ENCODE measurements at regions not wholly inside any gene's neighbourhood (a gene's known extent, or its start where the extent isn't known, plus 50 kb on each side); places are given as distances from the start of the nearest gene placed in this dataset.

DNA sequence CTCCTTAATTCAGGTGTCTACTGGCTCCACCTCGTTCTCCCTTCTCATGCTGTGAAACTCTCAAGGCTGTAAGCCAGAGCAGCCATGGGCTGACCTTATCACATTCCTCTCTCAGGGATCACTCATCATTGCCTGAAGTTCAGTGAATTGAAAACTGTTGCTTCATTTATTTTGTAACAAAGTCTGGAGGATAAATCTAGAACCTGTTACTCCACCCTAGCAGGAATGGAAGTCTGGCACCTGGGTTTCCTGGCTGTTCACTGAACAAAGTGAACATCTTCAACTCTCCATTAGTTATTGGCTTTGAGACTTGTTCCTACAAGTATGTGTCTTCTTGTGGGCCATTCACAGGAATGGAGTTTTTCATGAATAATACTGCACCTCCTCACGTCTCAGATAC lies 584.1 kb downstream of the PTPRU start:
- 6% methylated on average over 2 of the region's 2 CpGs for WGBS (ENCODE audit: missing lambda C conversion rate)
- no peak for ATAC-seq
- CTCF ChIA-PET: no interaction called here

DNA sequence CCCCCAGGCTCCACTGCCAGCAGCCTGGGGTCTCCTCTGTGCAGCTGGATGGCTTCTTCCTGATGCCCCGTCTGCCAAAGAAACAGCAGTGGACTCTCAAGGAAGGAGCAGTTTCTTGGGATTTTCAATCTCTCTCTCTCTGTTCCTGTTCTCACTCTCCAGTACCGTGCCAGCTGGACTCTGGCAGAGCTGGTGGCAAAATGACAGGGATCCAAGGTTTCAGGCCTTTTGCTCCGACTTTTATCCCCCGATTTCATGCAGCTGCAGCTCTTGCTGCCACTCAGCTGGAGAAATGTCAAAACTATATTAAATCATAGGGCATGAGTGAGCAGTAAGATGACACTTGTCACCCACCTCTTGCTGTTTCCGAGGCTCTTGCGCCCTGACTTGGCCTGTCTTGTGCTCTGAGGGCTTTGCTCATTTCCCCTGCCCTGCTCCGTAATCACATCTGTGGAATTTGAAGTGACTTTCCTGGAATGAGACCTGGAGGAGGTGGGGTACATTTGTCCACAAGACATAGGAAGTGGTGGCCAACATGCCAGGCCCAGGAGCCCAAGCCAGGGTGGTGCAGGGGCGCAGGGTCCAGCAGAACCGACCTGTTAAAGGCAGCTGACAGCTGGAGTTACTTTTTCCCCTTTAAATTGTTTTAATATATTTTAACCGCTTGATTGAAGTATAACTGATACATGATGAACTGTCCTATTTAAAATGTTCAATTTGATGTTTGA lies 576.2 kb downstream of the PTPRU start:
- Histone ChIP-seq H3K27ac (no peak overlapping the region), H3K4me1 (no peaks in the 10 kb centered on the region), H3K4me3 (no peak overlapping the region), H3K9me3 (no peaks in the 10 kb centered on the region), H3K4me2 (no peak overlapping the region)
- ChIA-PET CTCF (no interaction called here), POLR2A (no interaction called here)
- DNase-seq (ENCODE audit: low read depth in 1 of 2, low spot score in 1 of 2) (no peak), FAIRE-seq (no peak), ATAC-seq (no peak)
- 51% methylated on average over 10 of the region's 10 CpGs for WGBS (ENCODE audit: missing lambda C conversion rate)
- TF ChIP-seq HOXB5 (CRISPR knock-in tag; IDR thresholded peaks at IDR 0.05) (no peak), CHD2 (IDR thresholded peaks at IDR 0.05; ENCODE audit: low read length, partially characterized antibody) (no peak), CEBPB (IDR thresholded peaks at IDR 0.05) (no peak)

More for the DNA sequence above, 584.1 kb downstream of the PTPRU start:
- Histone ChIP-seq H3K27ac (no peak overlapping the region), H3K9me3 (no peaks in the 10 kb centered on the region; the same call in 2 of the 3 replicates), H3K4me1 (no peaks in the 10 kb centered on the region), H3K4me3 (no peak overlapping the region), H3K4me2 (no peak overlapping the region)
- FAIRE-seq (no peak), DNase-seq (ENCODE audit: low read depth in 1 of 2, low spot score in 1 of 2) (no peak)
- TF ChIP-seq RNF2 (IDR thresholded peaks at IDR 0.05; ENCODE audit: borderline replicate concordance, low read depth): no peak
- no peak for TF ChIP-seq HOXB13 (CRISPR knock-in tag; IDR thresholded peaks at IDR 0.05; ENCODE audit: low read depth)
- TF ChIP-seq FOSL2 (IDR thresholded peaks at IDR 0.05): no peak
- TF ChIP-seq FOSL2 (CRISPR knock-in tag; IDR thresholded peaks at IDR 0.05): no peak
- no peak for TF ChIP-seq PHF8 (IDR thresholded peaks at IDR 0.05; ENCODE audit: borderline replicate concordance, low read depth)
- no peak for TF ChIP-seq JUNB (IDR thresholded peaks at IDR 0.05)
- TF ChIP-seq, protein P1, sequence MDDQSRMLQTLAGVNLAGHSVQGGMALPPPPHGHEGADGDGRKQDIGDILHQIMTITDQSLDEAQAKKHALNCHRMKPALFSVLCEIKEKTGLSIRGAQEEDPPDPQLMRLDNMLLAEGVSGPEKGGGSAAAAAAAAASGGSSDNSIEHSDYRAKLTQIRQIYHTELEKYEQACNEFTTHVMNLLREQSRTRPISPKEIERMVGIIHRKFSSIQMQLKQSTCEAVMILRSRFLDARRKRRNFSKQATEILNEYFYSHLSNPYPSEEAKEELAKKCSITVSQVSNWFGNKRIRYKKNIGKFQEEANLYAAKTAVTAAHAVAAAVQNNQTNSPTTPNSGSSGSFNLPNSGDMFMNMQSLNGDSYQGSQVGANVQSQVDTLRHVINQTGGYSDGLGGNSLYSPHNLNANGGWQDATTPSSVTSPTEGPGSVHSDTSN (IDR thresholded peaks at IDR 0.05): no peak
- no peak for TF ChIP-seq ZSCAN20 (CRISPR knock-in tag; IDR thresholded peaks at IDR 0.05)
- no peak for TF ChIP-seq KDM1A (IDR thresholded peaks at IDR 0.05; ENCODE audit: low read depth)
- TF ChIP-seq CBX8 (IDR thresholded peaks at IDR 0.05): no peak
- TF ChIP-seq HOXA7 (CRISPR knock-in tag; IDR thresholded peaks at IDR 0.05): no peak
- no peak for TF ChIP-seq CHD4 (IDR thresholded peaks at IDR 0.05; ENCODE audit: borderline replicate concordance)
- no peak for TF ChIP-seq ZC3H11A (IDR thresholded peaks at IDR 0.05)
- TF ChIP-seq EHMT2 (IDR thresholded peaks at IDR 0.05; ENCODE audit: low read depth): no peak
- TF ChIP-seq JUN (IDR thresholded peaks at IDR 0.05): no peak
- no peak for TF ChIP-seq ESRRA (IDR thresholded peaks at IDR 0.05; ENCODE audit: borderline replicate concordance, low read length)
- POLR2A ChIA-PET: no interaction called here

DNA sequence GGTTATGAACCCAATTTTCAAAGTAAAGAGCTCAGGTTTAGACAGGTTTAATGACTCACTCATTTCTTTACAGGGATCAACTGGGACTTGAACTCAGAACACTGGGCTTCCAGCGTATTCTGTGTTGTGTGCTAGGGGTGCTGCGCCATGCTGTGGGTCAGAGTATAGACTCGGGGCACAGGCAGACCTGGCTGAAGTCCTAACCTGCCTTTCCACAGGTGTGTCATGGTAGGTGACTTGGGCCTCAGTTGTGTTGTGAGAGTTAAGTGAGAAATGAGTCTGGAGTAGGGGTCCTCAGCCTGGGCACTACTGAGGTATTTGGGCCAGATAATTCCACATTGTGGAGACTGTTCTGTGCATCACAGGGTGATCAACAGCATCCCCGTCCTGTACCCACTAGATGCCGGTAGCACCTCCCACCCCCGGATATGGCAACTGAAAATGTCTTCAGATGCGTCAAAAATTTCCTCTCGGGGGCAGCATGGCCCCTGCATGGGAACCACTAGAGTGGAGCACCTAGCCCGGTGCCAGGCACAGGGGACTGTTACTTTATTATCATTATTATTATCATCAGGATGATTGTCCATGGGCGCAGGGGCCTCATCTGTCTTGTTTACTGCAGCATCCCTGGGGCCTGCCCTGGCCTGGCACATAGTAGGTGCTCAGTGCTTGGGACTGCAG lies 575.5 kb downstream of the PTPRU start:
- no peak overlapping the region for H3K27ac ChIP-seq
- TF ChIP-seq RNF2 (IDR thresholded peaks at IDR 0.05; ENCODE audit: borderline replicate concordance, low read depth): no peak
- TF ChIP-seq MYC (IDR thresholded peaks at IDR 0.05; ENCODE audit: borderline replicate concordance, low read length): no peak
- TF ChIP-seq MAFK (IDR thresholded peaks at IDR 0.05; ENCODE audit: partially characterized antibody): no peak
- TF ChIP-seq KDM5A (IDR thresholded peaks at IDR 0.05): no peak
- TF ChIP-seq, protein P2, sequence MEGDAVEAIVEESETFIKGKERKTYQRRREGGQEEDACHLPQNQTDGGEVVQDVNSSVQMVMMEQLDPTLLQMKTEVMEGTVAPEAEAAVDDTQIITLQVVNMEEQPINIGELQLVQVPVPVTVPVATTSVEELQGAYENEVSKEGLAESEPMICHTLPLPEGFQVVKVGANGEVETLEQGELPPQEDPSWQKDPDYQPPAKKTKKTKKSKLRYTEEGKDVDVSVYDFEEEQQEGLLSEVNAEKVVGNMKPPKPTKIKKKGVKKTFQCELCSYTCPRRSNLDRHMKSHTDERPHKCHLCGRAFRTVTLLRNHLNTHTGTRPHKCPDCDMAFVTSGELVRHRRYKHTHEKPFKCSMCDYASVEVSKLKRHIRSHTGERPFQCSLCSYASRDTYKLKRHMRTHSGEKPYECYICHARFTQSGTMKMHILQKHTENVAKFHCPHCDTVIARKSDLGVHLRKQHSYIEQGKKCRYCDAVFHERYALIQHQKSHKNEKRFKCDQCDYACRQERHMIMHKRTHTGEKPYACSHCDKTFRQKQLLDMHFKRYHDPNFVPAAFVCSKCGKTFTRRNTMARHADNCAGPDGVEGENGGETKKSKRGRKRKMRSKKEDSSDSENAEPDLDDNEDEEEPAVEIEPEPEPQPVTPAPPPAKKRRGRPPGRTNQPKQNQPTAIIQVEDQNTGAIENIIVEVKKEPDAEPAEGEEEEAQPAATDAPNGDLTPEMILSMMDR (IDR thresholded peaks at IDR 0.05): no peak
- TF ChIP-seq SMC3 (IDR thresholded peaks at IDR 0.05): no peak
- TF ChIP-seq ZSCAN20 (CRISPR knock-in tag; IDR thresholded peaks at IDR 0.05): no peak
- TF ChIP-seq, protein P3, sequence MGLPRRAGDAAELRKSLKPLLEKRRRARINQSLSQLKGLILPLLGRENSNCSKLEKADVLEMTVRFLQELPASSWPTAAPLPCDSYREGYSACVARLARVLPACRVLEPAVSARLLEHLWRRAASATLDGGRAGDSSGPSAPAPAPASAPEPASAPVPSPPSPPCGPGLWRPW (IDR thresholded peaks at IDR 0.05): no peak
- no peak for TF ChIP-seq FOXS1 (CRISPR knock-in tag; IDR thresholded peaks at IDR 0.05)
- TF ChIP-seq TP53 (CRISPR knock-in tag; IDR thresholded peaks at IDR 0.05): no peak
- H3K9me3 ChIP-seq: no peaks in the 10 kb centered on the region
- H3K4me1 ChIP-seq: no peaks in the 10 kb centered on the region
- CTCF ChIA-PET: interaction anchor here (1.0 kb wide), 1 partner anchor 22 kb away, joined by 3 read pairs; no protein-coding TSS in a partner anchor
- no peak overlapping the region for H3K4me3 ChIP-seq
- no peak for FAIRE-seq
- no peak for ATAC-seq
- WGBS (ENCODE audit: missing lambda C conversion rate): 55% methylated on average over 9 of the region's 10 CpGs
- no peak for DNase-seq (ENCODE audit: low read depth in 1 of 2, low spot score in 1 of 2)
- POLR2A ChIA-PET: no interaction called here
- H3K4me2 ChIP-seq: no peak overlapping the region
